IMR-90 (cell line): ENCODE measurements at regions not wholly inside any gene's neighbourhood (a gene's known extent, or its start where the extent isn't known, plus 50 kb on each side); places are given as distances from the start of the nearest gene placed in this dataset.

Source experiments
- ATAC-seq: fragments of 200-7000 bp; cut with Tn5 transposase; 2 replicates; pipeline ENCODE4 v1.9.1; 2020; ENCODE audit warnings: low read depth, mild to moderate bottlenecking, moderate library complexity
- BruUV-seq: library from RNA; stranded (reverse); fragments of 400-500 nt; replicated peaks from 2 replicates; lab custom pipeline; 2021; lab: Mats Ljungman, UMichigan
- CTCF ChIA-PET: fragments of 300-600 bp; formaldehyde crosslinking; extraction: SDS; loops from one replicate; lab custom pipeline; 2021; ENCODE audit warnings: antibody characterized with exemption; lab: Yijun Ruan, JAX
- POLR2A ChIA-PET: fragments of 300-600 bp; sonication (Branson Sonifier 250); formaldehyde crosslinking; loops from one replicate; lab custom pipeline; 2022; ENCODE audit warnings: antibody characterized with exemption; ENCODE audit not compliant: unreplicated experiment; lab: Charles Lee
- DNase-seq: peaks from one replicate; pipeline ENCODE4 v3.0.0; 2013
- H2AFZ ChIP-seq: replicated peaks from 2 replicates; pipeline ENCODE3; 2013; ENCODE audit warnings: low read length, mild to moderate bottlenecking; ENCODE audit not compliant: poor library complexity
- H2AK5ac ChIP-seq: 2 replicates; pipeline ENCODE4 v1.6.1; 2013; ENCODE audit warnings: low read depth, low read length, inconsistent platforms
- H2AK9ac ChIP-seq: replicated peaks from 2 replicates; pipeline ENCODE3; 2013; ENCODE audit warnings: mild to moderate bottlenecking, low read depth, low read length, moderate library complexity; ENCODE audit not compliant: poor library complexity
- H2BK120ac ChIP-seq: 2 replicates; pipeline ENCODE4 v1.6.1; 2013; ENCODE audit warnings: low read depth, low read length, inconsistent platforms
- H2BK15ac ChIP-seq: 3 replicates; pipeline ENCODE4 v1.6.1; 2013; ENCODE audit warnings: low read depth, low read length, inconsistent platforms
- H2BK20ac ChIP-seq: 2 replicates; pipeline ENCODE4 v1.6.1; 2013; ENCODE audit warnings: low read depth, mild to moderate bottlenecking, inconsistent platforms, low read length, moderate library complexity
- H2BK5ac ChIP-seq: 2 replicates; pipeline ENCODE4 v1.6.1; 2013; ENCODE audit warnings: mild to moderate bottlenecking, low read depth, low read length, inconsistent platforms; ENCODE audit not compliant: poor library complexity, severe bottlenecking
- H3K14ac ChIP-seq: replicated peaks from 2 replicates; pipeline ENCODE4 v1.6.1; 2013; ENCODE audit warnings: low read depth, low read length, inconsistent platforms
- H3K18ac ChIP-seq: 2 replicates; pipeline ENCODE4 v1.6.1; 2013; ENCODE audit warnings: low read depth, low read length, control low read depth
- H3K23ac ChIP-seq: 2 replicates; pipeline ENCODE4 v1.6.1; 2013; ENCODE audit warnings: low read depth, low read length, inconsistent platforms
- H3K27ac ChIP-seq: 2 replicates; pipeline ENCODE4 v1.5.1; 2013; ENCODE audit warnings: mild to moderate bottlenecking, control low read depth, low read length; ENCODE audit not compliant: insufficient read depth
- H3K27me3 ChIP-seq: 2 replicates; pipeline ENCODE4 v1.6.1; 2013; ENCODE audit warnings: low read length; ENCODE audit not compliant: control insufficient read depth, insufficient read depth
- H3K36me3 ChIP-seq: 2 replicates; pipeline ENCODE4 v1.6.1; 2013; ENCODE audit warnings: low read length, mixed read lengths; ENCODE audit not compliant: control insufficient read depth, insufficient read depth
- H3K4ac ChIP-seq: 2 replicates; pipeline ENCODE4 v1.6.1; 2013; ENCODE audit warnings: low read depth, low read length, inconsistent platforms
- H3K4me1 ChIP-seq: 2 replicates; pipeline ENCODE4 v1.6.1; 2013; ENCODE audit warnings: low read length, mixed read lengths; ENCODE audit not compliant: control insufficient read depth, insufficient read depth
- H3K4me2 ChIP-seq: 2 replicates; pipeline ENCODE4 v1.6.1; 2013; ENCODE audit warnings: low read depth, mild to moderate bottlenecking, control low read depth, low read length, moderate library complexity
- H3K4me3 ChIP-seq: 2 replicates; pipeline ENCODE4 v1.5.1; 2013; ENCODE audit warnings: low read depth, mild to moderate bottlenecking, control low read depth, low read length, moderate library complexity; ENCODE audit not compliant: insufficient read depth
- H3K56ac ChIP-seq: 2 replicates; pipeline ENCODE4 v1.6.1; 2013; ENCODE audit warnings: low read length, inconsistent platforms; ENCODE audit not compliant: insufficient read depth; ENCODE audit errors: extremely low read depth
- H3K79me1 ChIP-seq, 2 experiments: 2 replicates each; pipeline ENCODE4 v1.6.1; 2013; ENCODE audit warnings: low read length in 2 of 2, inconsistent platforms in 1 of 2, low read depth in 1 of 2
- H3K9ac ChIP-seq: 2 replicates; pipeline ENCODE4 v1.6.1; 2013; ENCODE audit warnings: low read depth, low read length, control low read depth
- H3K9me1 ChIP-seq: 2 replicates; pipeline ENCODE4 v1.6.1; 2013; ENCODE audit warnings: low read length, inconsistent platforms; ENCODE audit not compliant: insufficient read depth
- H3K9me3 ChIP-seq: 2 replicates; pipeline ENCODE4 v1.6.1; 2013; ENCODE audit warnings: low read length; ENCODE audit not compliant: control insufficient read depth, insufficient read depth
- H4K20me1 ChIP-seq: 2 replicates; pipeline ENCODE4 v1.6.1; 2013; ENCODE audit warnings: low read length, inconsistent platforms; ENCODE audit not compliant: insufficient read depth
- H4K5ac ChIP-seq: 2 replicates; pipeline ENCODE4 v1.6.1; 2013; ENCODE audit warnings: mild to moderate bottlenecking, low read depth, low read length, control low read depth
- H4K8ac ChIP-seq, 2 experiments: 2 replicates each; pipeline ENCODE4 v1.6.1; 2013; ENCODE audit warnings: low read depth in 2 of 2, low read length in 2 of 2, control low read depth in 1 of 2, inconsistent platforms in 1 of 2
- H4K91ac ChIP-seq: 2 replicates; pipeline ENCODE4 v1.6.1; 2013; ENCODE audit warnings: low read depth, low read length, inconsistent platforms; ENCODE audit not compliant: insufficient read depth
- BHLHE40 ChIP-seq: fragments of 150-350 bp; IDR thresholded peaks from 2 replicates; pipeline ENCODE4 v1.6.1; 2016; ENCODE audit warnings: mild to moderate bottlenecking, low read depth, low read length
- CEBPB ChIP-seq: IDR thresholded peaks from 2 replicates; pipeline ENCODE4 v1.6.1; 2012; ENCODE audit warnings: low read depth, low read length, improper control_type of control experiment
- CHD1 ChIP-seq: IDR thresholded peaks from 2 replicates; pipeline ENCODE4 v1.6.1; 2012; ENCODE audit warnings: low read depth, low read length, improper control_type of control experiment
- CTCF ChIP-seq: conservative IDR thresholded peaks from 2 replicates; pipeline ENCODE4 v1.5.1; 2012; ENCODE audit warnings: mild to moderate bottlenecking, low read depth, low read length, improper control_type of control experiment
- ELK1 ChIP-seq: fragments of 150-350 bp; IDR thresholded peaks from 2 replicates; pipeline ENCODE4 v1.6.1; 2016; ENCODE audit warnings: low read depth, mild to moderate bottlenecking, low read length, moderate library complexity, borderline replicate concordance
- FOS ChIP-seq: fragments of 150-350 bp; IDR thresholded peaks from 2 replicates; pipeline ENCODE4 v1.6.1; 2016; ENCODE audit warnings: low read depth, low read length
- MAFK ChIP-seq: IDR thresholded peaks from 2 replicates; pipeline ENCODE4 v1.6.1; 2012; ENCODE audit warnings: low read depth, low read length, improper control_type of control experiment
- MAZ ChIP-seq: IDR thresholded peaks from 2 replicates; pipeline ENCODE4 v1.6.1; 2012; ENCODE audit warnings: low read depth, mild to moderate bottlenecking, low read length, improper control_type of control experiment, moderate library complexity, borderline replicate concordance
- MXI1 ChIP-seq: IDR thresholded peaks from 2 replicates; pipeline ENCODE4 v1.6.1; 2012; ENCODE audit warnings: low read depth, mild to moderate bottlenecking, low read length, moderate library complexity, borderline replicate concordance
- NFE2L2 ChIP-seq: fragments of 150-350 bp; IDR thresholded peaks from 2 replicates; pipeline ENCODE4 v1.6.1; 2016; ENCODE audit warnings: low read depth, mild to moderate bottlenecking, low read length
- POLR2A ChIP-seq: IDR thresholded peaks from 2 replicates; pipeline ENCODE4 v1.6.1; 2012; ENCODE audit warnings: mild to moderate bottlenecking, low read depth, low read length
- RAD21 ChIP-seq: IDR thresholded peaks from 2 replicates; pipeline ENCODE4 v1.6.1; 2012; ENCODE audit warnings: low read length, improper control_type of control experiment
- RCOR1 ChIP-seq: IDR thresholded peaks from 2 replicates; pipeline ENCODE4 v1.6.1; 2012; ENCODE audit warnings: mild to moderate bottlenecking, low read length, improper control_type of control experiment; ENCODE audit not compliant: insufficient replicate concordance
- RFX5 ChIP-seq: IDR thresholded peaks from 2 replicates; pipeline ENCODE4 v1.8.0; 2012; ENCODE audit warnings: low read depth, mild to moderate bottlenecking, low read length, moderate library complexity
- SMC3 ChIP-seq: fragments of 150-350 bp; IDR thresholded peaks from 2 replicates; pipeline ENCODE4 v1.6.1; 2016; ENCODE audit warnings: low read depth, mild to moderate bottlenecking, antibody characterized with exemption, low read length, moderate library complexity
- USF2 ChIP-seq: fragments of 150-350 bp; IDR thresholded peaks from 2 replicates; pipeline ENCODE4 v1.6.1; 2017; ENCODE audit warnings: mild to moderate bottlenecking, antibody characterized with exemption, low read length, low read depth
- WGBS, 2 experiments: methylation state at CpG; one replicate each; pipeline versions ENCODE4 v1.1.5 to v1.1.7; 2013; ENCODE audit warnings: missing lambda C conversion rate in 2 of 2; ENCODE audit not compliant: insufficient read length in 1 of 2; ENCODE audit errors: extremely low coverage in 2 of 2; 5-methylcytosine and 5-hydroxymethylcytosine counted together
- dilution Hi-C: fragments of 300-500 bp; cut with HindIII; formaldehyde crosslinking; loops from one replicate; pipeline ENCODE4 v1.14.3; 2018; ENCODE audit warnings: low sequenced_read_pairs; ENCODE audit not compliant: unreplicated experiment
- in situ Hi-C: fragments of 300-500 bp; cut with MboI; formaldehyde crosslinking; loops from 3 replicates; pipeline ENCODE4 v1.14.3; 2019; ENCODE audit warnings: low sequenced_read_pairs, inconsistent platforms, mixed read lengths
- intact Hi-C: fragments of 100-400 bp; cut with micrococcal nuclease; formaldehyde crosslinking; loops from 2 replicates; pipeline ENCODE4 v1.10.0; 2022

GRCh38 chr2:5826979-5827655 lies 134.9 kb downstream of the SOX11 start:
- H3K79me1 ChIP-seq, result no peaks in the 10 kb centered on the region
- H4K5ac ChIP-seq, result no peak overlapping the region; the same call in 1 of the 2 replicates
- H2BK5ac ChIP-seq, result no peak overlapping the region
- H2BK120ac ChIP-seq, result no peak overlapping the region
- no peak overlapping the region for H3K4me3 ChIP-seq
- peaks cover 2% of the 10 kb centered on the region; the same call in 1 of the 2 replicates for H3K4me1 ChIP-seq
- H4K20me1 ChIP-seq, result no peaks in the 10 kb centered on the region
- H3K36me3 ChIP-seq, result no peaks in the 10 kb centered on the region
- H4K91ac ChIP-seq, result no peak overlapping the region
- in situ Hi-C loops, result no loop called here
- intact Hi-C loops, result no loop called here
- no peak overlapping the region for H4K8ac ChIP-seq
- no peak overlapping the region for H2AK5ac ChIP-seq
- no CpG with 5 or more reads among the region's 5 CpGs for WGBS, 2 experiments
- no peak overlapping the region for H2AFZ ChIP-seq
- no peak for DNase-seq
- TF ChIP-seq MAFK, result no peak
- no peak for TF ChIP-seq MXI1
- TF ChIP-seq CTCF, result no peak
- no peak for TF ChIP-seq RCOR1
- TF ChIP-seq POLR2A, result no peak
- no peak for TF ChIP-seq NFE2L2
- TF ChIP-seq MAZ, result no peak
- no peak for TF ChIP-seq USF2
- TF ChIP-seq RFX5, result no peak
- TF ChIP-seq RAD21, result no peak
- TF ChIP-seq ELK1, result no peak
- TF ChIP-seq CHD1, result no peak
- TF ChIP-seq BHLHE40, result no peak
- no peak for TF ChIP-seq FOS
- TF ChIP-seq SMC3, result no peak
- TF ChIP-seq CEBPB, result no peak
- no peak overlapping the region for H3K14ac ChIP-seq
- ChIA-PET CTCF (no interaction called here), POLR2A (no interaction called here)
- H3K56ac ChIP-seq, result no peak overlapping the region
- dilution Hi-C loops, result no loop called here
- H3K9me3 ChIP-seq, result peaks cover 4% of the 10 kb centered on the region; the same call in 1 of the 2 replicates
- no peak overlapping the region for H3K4me2 ChIP-seq
- no peak overlapping the region for H2AK9ac ChIP-seq
- no peak overlapping the region for H3K9ac ChIP-seq
- no peak overlapping the region for H2BK15ac ChIP-seq
- H3K9me1 ChIP-seq, result no peaks in the 10 kb centered on the region
- H3K4ac ChIP-seq, result no peak overlapping the region
- H3K18ac ChIP-seq, result no peak overlapping the region
- H2BK20ac ChIP-seq, result no peak overlapping the region
- H3K23ac ChIP-seq, result no peak overlapping the region
- no peak for ATAC-seq
- no peak overlapping the region for H3K27ac ChIP-seq
- BruUV-seq, result no TSS peak
- H3K27me3 ChIP-seq, result no peaks in the 10 kb centered on the region
